Stimulated activated CD4-positive, alpha-beta T cell treated with anti-CD3 and anti-CD28 coated beads, TNF-alpha, amount 100 ng/mL, for 48 hours (primary cell): ENCODE measurements at regions not wholly inside any gene's neighbourhood (a gene's known extent, or its start where the extent isn't known, plus 50 kb on each side); places are given as distances from the start of the nearest gene placed in this dataset.
A peak's percentile ranks its signal among the peaks of the same experiment; 100 is the strongest.
"Not testable (repeated sequence)": the region's sequence is repeated elsewhere in the genome, so short reads cannot be mapped to it uniquely, and the experiment has no call there.

Experiments used
- DNase-seq, 3 donors: peaks; one replicate each; pipeline ENCODE4 v3.0.0-alpha.2; 2020; ENCODE audit warnings: low read depth in 3 of 3

DNA sequence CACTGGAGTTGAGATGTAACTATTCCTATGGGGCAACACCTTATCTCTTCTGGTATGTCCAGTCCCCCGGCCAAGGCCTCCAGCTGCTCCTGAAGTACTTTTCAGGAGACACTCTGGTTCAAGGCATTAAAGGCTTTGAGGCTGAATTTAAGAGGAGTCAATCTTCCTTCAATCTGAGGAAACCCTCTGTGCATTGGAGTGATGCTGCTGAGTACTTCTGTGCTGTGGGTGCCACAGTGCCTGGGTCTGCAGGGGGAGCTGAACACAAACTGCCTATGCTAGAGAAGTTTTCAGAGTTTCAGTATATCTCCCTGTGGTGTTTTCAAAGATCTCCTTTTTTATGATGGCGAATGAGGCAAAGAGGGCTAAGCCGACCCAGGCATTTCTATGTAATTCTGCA, 179.2 kb upstream of the OR4E1 start:
- no peak for DNase-seq

DNA sequence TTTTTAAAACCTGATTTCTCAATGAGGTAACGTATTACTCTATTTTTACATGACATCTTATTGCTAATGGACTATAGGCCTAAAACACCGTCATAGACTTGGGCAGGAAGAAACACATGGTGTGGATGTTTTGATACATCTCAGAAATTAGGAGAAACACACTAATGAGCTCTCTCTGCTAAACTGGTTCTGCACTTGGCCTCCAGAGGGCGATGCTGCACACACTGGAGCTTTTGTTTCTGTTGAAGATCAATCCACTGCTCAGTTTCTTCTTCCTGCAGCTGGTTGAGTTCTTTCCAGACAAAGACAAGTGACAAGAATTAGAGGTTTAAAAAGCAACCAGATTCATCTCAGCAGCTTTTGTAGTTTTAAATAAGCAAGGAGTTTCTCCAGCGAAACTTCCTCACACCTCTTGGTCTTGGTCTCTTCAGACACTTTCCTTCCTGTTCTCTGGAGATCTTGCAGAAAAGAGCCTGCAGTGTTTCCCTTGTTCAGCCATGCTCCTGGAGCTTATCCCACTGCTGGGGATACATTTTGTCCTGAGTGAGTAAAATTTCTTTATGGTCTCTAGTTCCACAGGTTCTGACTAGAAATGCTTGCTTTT, 178.5 kb upstream of the OR4E1 start:
- DNase-seq: peak; percentile 46 to 67 (median 54)

DNA sequence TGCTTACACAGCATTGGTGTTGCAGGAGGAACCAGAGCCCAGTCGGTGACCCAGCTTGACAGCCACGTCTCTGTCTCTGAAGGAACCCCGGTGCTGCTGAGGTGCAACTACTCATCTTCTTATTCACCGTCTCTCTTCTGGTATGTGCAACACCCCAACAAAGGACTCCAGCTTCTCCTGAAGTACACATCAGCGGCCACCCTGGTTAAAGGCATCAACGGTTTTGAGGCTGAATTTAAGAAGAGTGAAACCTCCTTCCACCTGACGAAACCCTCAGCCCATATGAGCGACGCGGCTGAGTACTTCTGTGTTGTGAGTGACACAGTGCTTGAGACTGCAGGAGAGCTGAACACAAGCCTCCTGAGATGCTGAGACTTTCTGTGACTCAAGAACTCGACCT, 173.3 kb upstream of the OR4E1 start:
- peak in 1 of 3 donors; percentile 19 for DNase-seq

DNA sequence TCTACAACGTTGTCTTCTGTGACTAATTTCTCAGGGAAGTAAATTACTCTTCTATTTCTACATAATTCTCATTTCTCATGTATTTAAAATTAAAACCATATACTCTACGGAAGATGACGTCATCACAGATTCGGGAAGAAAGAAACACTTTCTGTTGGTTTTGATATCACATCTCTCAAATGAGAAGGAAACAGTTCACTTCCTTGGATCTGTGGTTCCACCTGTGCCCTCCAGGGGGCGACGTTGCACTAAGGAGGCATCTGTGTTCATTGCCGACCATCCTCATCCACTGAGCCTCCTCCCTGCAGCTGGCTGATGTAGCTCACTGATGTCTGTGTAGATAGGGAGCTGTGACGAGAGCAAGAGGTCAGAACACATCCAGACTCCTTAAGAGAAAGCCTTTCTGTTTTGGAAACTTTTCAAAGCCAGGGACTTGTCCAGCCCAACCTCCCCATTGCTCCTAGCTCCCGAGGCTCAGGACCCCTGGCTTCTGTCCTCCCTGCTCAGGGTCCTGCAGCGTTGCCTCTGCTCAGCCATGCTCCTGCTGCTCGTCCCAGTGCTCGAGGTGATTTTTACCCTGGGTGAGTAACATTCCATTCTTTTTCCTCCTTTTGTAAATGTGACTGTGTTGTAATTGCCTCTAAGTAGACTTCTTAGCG, 172.7 kb upstream of the OR4E1 start:
- peak; percentile 45 to 71 (median 54) for DNase-seq

DNA sequence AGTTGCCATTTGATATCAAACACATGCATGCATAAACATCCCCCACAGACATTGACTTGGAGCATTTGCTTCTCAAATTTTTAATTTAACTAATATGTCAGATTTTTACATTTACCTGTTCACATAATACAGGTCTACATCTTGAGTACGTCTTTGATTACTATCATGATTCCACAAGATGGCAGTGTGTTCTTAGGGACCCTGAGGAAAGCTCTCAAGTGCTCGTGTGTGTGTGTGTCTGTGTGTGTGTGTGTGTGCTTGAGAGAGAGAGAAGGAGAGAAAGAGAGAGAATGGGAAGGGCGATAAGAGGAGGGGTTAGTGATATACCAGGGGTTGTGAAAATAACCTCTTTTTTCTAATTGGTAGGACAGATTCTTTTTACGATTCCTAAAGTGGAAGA, 167.1 kb upstream of the OR4E1 start:
- DNase-seq: no peak

DNA sequence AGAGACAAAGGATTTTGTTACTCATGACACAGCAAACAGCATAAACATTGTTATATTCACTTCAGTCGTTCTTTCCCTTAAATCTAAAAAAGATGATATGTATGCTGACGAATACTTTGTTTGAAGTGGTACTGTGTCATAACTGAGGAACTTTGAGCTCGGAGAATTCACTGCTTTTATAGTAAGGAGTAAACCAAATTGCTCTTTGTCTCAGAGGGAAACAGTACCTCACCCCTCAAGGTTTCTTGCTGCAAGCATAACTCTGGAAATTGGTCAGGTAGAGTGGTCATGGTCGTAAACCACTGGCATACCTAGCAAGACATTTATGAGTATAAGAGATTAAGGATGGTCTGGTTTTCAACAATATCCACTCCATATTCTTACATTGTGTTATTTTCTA, 160.2 kb upstream of the OR4E1 start:
- DNase-seq: no peak

DNA sequence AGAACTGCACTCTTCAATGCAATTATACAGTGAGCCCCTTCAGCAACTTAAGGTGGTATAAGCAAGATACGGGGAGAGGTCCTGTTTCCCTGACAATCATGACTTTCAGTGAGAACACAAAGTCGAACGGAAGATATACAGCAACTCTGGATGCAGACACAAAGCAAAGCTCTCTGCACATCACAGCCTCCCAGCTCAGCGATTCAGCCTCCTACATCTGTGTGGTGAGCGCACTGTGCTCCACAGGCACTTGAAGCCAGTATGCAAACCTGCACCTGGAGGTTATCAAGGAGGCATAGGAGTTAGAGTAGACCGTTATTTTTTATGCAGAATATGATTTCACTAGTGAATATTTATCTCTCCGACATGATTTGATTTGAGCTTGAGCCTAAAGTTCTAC, 152.2 kb upstream of the OR4E1 start:
- DNase-seq: no peak

DNA sequence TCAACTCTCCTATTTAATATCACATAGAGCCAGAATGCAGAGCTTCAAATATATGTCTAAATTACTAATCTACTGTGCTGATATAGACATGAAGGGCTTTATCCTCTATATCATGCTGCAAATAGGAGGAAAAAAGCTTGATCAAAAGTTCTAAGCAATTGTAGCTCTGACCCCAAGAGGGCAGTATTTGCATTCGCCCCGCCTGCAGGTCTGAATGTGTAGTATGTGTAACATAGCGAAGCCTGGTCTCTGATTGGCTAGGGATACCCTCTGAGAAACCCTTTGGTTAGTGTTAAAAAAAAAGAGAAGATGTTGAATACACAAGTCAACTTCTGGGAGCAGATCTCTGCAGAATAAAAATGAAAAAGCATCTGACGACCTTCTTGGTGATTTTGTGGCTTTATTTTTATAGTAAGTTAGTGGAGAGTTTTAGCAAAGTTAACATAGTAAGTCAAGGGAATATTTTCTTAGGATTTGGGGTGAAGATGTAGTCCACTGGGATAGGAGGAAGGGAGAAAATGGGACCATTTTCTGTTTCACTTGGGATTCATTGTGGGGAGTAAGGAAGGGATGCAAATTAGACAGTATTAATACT, 151.6 kb upstream of the OR4E1 start:
- DNase-seq: peak; percentile 13 to 36 (median 27)

DNA sequence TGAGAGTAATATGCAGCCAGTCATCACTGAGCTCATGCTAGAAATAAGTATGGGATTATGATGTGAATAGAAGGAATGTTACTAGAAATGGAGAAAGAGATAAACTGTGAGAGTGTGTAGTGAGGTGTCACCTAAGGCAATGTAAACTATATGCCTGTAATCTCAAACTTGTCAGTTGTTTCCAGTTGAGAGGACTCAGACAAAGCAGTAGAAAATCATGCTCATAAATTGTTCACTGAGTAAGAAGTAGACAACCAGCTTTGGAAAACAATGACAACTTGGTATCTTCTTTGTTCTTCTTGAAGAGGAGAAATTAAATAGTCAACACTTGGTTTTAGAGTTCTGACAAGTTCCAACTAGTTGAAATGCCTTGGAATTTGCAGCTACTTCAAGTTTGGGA, 148.5 kb upstream of the OR4E1 start:
- no peak for DNase-seq

DNA sequence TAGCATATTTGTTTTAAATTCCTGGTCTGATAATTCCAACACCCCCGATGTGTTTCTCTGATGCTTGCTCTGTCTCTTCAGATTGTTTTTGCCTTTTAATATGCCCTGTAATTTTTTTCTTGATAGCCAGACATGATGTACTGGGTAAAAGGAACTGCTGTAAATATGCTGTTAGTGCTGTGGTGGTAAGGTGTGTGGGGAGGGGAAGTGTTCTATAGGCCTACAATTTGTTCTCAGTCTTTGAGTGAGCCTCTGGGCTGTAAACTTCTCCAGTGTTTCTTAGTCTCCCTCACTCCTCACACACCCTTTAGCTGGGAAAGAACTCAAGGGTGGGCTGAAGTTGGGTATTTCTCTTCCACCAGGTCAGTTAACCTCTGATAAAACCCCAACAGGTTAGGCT, 147.0 kb upstream of the OR4E1 start:
- no peak for DNase-seq

DNA sequence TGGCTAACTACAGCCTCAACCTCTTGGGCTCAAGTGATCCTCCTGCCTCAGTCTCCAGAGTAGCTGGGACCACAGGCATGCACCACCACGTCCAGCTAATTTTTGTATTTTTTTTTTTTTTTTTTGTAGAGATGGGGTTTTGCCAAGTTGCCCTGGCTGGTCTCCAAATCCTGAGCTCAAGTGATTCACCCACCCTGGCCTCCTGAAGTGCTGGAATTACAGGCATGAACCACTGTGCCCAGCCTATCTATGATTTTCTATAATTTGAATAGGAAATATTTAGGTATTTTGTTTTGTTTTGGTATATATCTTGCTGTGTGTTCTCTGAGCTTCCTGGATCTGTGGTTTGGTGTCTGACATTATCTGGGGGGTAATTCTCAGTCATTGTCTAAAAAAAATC, 146.3 kb upstream of the OR4E1 start:
- DNase-seq: not testable (repeated sequence)

DNA sequence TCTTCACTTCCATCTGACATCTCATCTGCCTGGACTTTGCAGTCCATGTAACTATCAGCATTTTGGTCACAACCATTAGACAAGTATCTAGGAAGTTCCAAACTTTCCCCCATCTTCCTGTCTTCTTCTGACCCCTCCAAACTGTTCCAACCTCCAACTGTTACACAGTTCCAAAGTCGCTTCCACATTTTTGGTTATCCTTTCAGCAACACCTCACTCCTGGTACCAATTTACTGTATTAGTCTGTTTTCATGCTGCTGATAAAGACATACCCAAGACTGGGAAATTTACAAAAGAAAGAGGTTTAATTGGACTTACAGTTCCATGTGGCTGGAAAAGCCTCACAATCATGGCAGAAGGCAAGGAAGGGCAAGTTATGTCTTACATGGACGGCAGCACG, 143.4 kb upstream of the OR4E1 start:
- not testable (repeated sequence) for DNase-seq

DNA sequence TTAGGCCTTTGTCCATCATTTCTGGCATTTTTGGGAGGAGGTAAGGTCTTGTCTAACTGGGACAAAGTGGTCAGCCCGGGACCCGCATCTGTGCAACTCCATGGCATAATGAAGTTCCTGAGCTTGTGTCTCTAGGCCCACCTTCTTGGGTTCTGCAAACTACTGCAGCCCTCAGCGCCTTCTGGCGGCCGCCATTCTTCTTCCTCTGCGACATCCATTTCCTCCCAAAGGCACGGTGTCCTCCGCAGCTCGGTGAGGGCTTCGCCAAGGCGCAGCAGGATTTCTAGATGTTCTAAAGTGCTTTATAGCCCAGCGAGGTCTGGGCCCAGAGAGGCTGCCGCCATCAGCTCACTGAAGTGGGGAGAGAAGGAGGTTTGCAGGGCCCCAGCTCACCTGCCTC, 134.4 kb upstream of the OR4E1 start:
- no peak for DNase-seq

DNA sequence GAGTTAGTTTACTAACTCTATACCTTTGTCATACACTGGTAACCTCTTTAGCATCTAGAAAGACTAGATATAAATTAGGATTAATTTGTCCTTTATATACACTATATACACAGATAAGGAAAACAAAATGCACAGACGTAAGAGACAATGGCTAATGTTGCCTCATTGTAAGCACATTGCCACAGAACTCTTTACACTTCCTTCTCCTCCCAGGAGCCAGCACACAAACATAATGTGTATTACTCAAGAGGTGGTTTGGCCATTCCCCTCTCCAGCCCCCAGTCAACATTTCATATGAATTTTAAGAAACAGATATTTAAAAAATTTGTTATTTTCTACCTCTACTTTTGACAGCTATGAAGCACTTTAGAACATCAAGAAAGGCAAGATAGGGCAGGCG, 131.4 kb upstream of the OR4E1 start:
- no peak for DNase-seq

DNA sequence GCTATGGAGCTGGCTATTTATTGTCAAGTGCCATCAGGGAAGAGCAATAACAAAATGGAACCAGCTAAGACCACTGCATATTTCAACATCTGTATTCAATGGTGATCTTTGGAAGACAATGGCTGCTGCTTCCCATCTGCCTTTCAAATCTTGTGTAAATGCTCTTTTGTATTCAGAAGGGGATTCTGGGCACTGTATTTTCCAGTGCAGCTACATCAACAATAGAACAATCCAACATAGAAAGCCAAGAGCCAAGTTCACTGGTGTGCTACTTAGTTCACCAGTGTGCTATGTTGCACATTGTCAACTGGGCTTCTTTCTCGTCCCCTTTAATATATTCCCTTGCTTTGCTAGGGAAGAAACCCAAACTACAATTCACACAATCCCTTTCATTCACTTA, 128.8 kb upstream of the OR4E1 start:
- DNase-seq: no peak

DNA sequence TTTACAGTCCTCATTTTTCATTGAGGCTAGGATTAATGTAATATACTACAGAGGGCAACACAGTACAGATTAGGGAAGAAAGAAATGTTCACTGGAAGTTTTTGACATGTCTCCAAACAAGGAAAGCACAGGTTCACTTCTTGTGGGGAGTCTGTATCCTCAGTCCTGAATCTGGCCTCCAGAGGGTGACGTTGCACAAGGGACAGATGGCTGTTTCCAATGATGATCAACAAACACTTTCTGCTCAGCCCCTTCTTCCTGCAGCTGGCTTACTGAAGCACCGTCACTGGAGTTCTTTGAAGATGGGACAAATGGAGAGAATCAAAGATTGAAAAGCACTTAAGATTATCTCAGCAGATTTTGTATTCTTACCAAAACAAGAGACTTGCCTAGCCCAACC, 123.3 kb upstream of the OR4E1 start:
- no peak for DNase-seq

DNA sequence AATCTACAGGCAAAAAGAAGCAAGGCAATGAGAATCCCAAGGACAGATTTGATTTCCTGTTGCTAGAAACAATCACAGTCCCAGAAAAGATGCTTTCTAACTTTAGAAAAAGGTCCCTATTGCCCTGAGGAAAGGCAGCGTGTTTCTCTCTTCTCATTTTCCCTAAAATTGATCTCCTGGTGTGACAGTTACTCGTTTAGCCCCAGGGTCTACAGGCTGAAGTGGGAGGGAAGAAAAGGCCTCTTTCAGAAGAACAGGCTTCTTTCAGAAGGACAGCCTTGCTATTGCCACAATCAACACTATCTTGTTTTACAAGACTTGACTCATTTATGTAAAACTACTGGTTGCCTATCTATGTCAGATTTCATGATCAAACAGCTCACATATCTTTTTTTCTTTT, 121.8 kb upstream of the OR4E1 start:
- no peak for DNase-seq

DNA sequence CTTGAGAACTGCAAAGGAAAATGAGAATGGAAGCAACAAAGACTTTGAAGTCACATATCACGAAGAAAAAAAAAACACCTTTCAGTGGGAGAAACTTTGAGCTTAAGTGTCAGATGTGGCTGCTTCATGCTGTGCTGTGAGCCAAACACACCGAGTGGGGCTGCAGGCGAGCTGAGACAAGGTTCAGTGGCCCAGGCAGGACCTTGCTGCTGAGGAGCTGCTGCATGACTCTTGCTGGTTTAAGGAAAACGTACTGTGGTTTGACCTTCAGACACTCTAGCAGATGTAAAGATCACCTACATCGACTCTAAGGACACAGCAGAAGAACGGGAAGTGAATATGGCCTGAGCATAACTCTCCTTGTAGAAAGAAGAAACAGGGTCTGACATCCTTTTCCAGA, 118.1 kb upstream of the OR4E1 start:
- DNase-seq: no peak

DNA sequence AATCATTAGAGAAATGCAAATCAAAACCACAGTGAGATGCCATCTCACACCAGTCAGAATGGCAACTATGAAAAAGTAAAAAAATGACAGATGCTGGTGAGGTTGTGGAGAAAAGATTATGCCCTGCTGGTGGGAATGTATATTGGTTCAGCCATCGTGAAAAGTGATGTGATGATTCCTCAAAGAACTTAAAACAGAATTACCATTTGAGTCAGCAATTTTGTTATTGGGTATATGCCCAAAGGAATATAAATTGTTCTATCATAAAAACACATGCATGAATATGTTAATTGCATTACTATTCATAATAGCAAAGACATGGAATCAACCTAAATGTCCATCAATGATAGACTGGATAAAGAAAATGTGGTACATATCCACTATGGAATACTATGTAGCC, 115.1 kb upstream of the OR4E1 start:
- not testable (repeated sequence) for DNase-seq

DNA sequence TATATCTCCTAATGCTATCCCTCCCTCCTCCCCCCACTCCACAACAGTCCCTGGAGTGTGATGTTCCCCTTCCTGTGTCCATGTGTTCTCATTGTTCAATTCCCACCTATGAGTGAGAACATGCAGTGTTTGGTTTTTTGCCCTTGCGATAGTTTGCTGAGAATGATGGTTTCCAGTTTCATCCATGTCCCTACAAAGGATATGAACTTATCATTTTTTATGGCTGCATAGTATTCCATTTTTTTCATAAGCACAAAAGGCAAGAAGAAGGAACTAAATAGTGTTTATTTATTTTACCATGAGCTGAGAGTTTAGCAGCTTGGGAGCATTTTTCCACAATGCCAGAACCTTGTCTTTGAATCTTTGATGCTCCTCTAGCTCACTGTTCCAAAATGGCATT, 113.6 kb upstream of the OR4E1 start:
- not testable (repeated sequence) for DNase-seq

DNA sequence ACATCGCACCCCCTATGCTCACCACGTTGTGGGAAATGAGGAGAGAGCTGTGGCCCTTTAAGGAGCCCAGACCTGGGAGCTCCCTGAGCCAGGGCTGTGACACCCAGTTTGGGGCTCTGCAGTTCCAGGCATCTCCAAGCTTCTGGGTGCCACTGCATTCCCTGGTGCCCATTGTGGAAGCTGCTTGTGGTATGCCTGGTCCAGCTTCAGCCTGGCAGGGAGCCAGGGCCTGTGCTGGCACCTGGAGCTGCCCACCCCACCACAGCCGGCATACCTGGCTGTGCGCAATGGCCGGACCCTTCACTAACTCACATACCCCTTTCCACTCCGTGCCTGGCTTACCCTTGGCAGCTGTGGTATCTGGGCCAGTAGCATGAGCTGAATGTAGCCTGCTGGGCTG, 107.9 kb upstream of the OR4E1 start:
- no peak for DNase-seq

DNA sequence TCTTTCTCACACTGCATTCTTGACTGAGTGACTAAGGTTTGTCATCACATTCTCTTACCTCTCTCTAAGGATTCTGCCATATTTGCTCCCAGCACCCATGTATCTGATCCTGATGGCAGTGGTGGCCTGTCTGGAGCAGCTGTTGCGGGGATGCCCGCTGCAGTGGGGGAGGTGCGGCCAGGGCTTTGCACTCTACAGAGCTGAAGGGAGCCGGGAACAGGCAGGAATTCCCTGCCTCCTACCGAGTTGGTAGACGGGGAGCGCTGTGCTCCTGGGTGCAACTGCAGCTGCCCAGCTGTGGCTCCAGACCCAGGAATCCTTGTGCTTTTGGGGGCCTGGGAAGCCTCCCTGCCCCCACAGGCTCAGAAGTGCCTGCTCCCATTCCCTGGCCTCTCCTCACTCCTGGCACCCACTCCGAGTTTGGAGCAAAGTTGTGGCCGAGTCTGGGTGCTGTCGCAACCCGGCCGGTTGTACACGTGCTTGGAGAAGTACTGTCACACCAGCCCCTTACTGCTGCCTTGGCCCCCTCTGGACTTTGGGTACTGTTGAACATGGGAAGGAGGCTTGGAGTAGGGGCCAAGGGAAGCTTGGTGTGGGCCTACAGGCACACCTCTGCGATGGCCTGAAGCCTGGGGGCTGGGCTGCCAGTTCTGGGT, 106.9 kb upstream of the OR4E1 start:
- no peak for DNase-seq

DNA sequence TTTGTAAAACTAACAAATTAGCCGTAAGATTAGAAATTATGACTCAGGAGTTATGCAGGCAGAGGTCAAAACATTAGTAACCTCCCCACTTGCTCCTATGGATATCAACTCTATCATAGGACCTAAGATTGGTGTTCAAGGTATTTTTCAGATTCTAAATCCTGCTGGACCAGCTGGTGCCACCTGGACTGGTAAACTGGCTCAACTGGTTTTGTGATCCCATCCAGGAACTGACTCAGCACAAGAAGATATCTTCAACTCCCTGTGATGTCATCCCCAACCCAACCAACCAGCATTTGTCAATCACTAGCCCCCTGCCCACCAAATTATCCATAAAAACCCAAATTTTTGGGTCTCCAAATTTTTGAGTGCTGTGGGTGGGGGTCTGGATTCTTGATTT, 98.1 kb upstream of the OR4E1 start:
- no peak for DNase-seq
